Vagina (tissue), 2 donors: ENCODE measurements at regions not wholly inside any gene's neighbourhood (a gene's known extent, or its start where the extent isn't known, plus 50 kb on each side); places are given as distances from the start of the nearest gene placed in this dataset.
"Not testable (repeated sequence)": the region's sequence is repeated elsewhere in the genome, so short reads cannot be mapped to it uniquely, and the experiment has no call there.

Experiments
- DNase-seq, 2 donors: peaks; one replicate each; pipeline ENCODE4 v3.0.0-alpha.2; 2017; ENCODE audit errors: extremely low spot score in 2 of 2
- H3K27ac ChIP-seq: fragments of 200-600 bp; sonication (generic); one replicate; pipeline ENCODE4 v1.5.1; 2019
- H3K27me3 ChIP-seq: fragments of 200-600 bp; sonication (generic); one replicate; pipeline ENCODE4 v1.5.1; 2019
- H3K36me3 ChIP-seq, 2 donors: fragments of 200-600 bp; sonication (generic); one replicate each; pipeline ENCODE4 v1.5.1; 2017 to 2019
- H3K4me1 ChIP-seq: fragments of 200-600 bp; sonication (generic); one replicate; pipeline ENCODE4 v1.5.1; 2019
- H3K4me3 ChIP-seq, 2 donors: fragments of 200-600 bp; sonication (generic); 1 replicate in 1 of 2; 2 replicates in 1 of 2; pipeline ENCODE4 v1.5.1; 2016 to 2019
- H3K9me3 ChIP-seq: fragments of 200-600 bp; sonication (generic); one replicate; pipeline ENCODE4 v1.5.1; 2019
- intact Hi-C: fragments of 100-400 bp; cut with DNase I; formaldehyde crosslinking; loops from one replicate; pipeline ENCODE4 v1.15.1; 2023

GRCh38 chr1:121008512-121009215, 119.1 kb downstream of the PPIAL4A start:
- DNase-seq, H3K9me3 ChIP-seq, intact Hi-C loops, H3K27ac ChIP-seq, H3K36me3 ChIP-seq, H3K27me3 ChIP-seq: not testable (repeated sequence)
- peak overlapping the region; percentile 23 to 26 for H3K4me3 ChIP-seq
- H3K4me1 ChIP-seq, result peaks cover 11% of the 10 kb centered on the region

- intact Hi-C loops, H3K9me3 ChIP-seq, H3K27ac ChIP-seq, H3K27me3 ChIP-seq, DNase-seq, H3K36me3 ChIP-seq: not testable (repeated sequence)
- peak overlapping the region in 1 of 2 donors; percentile 26 for H3K4me3 ChIP-seq
- peaks cover 11% of the 10 kb centered on the region for H3K4me1 ChIP-seq
These were observed 119.9 kb downstream of the PPIAL4A start for GRCh38 chr1:121009216-121010057.

DNA sequence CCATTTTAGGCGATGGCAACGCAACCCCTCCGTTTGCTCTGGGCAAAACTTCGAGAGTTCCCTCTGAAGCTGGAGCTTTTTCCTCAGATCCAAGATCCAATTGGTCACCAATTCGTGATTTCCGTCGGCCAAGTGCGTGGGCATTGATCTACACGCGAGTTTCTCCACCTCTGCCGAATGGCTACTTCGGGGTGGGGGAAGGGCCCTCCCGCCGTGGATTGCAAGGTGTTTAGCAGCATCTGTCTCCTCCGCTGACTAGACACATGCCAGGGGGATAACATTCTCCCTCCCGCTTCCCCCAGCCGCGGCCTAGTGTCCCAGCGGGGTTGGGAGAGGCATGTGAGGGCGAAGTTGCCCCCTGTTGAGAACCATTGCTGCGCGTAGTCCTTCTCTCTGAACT, 120.6 kb downstream of the PPIAL4A start:
- H3K4me1 ChIP-seq, result peaks cover 11% of the 10 kb centered on the region
- H3K4me3 ChIP-seq, H3K27ac ChIP-seq, H3K27me3 ChIP-seq, H3K36me3 ChIP-seq, H3K9me3 ChIP-seq, intact Hi-C loops, DNase-seq: not testable (repeated sequence)

GRCh38 chr1:121013181-121013580, 123.6 kb downstream of the PPIAL4A start:
- H3K4me1 ChIP-seq, intact Hi-C loops, H3K4me3 ChIP-seq, H3K27me3 ChIP-seq, H3K36me3 ChIP-seq, H3K27ac ChIP-seq, DNase-seq, H3K9me3 ChIP-seq: not testable (repeated sequence)

GRCh38 chr1:121016182-121017028, 126.8 kb downstream of the PPIAL4A start:
- H3K36me3 ChIP-seq, DNase-seq, H3K4me1 ChIP-seq, intact Hi-C loops, H3K9me3 ChIP-seq, H3K27me3 ChIP-seq, H3K4me3 ChIP-seq, H3K27ac ChIP-seq: not testable (repeated sequence)

DNA sequence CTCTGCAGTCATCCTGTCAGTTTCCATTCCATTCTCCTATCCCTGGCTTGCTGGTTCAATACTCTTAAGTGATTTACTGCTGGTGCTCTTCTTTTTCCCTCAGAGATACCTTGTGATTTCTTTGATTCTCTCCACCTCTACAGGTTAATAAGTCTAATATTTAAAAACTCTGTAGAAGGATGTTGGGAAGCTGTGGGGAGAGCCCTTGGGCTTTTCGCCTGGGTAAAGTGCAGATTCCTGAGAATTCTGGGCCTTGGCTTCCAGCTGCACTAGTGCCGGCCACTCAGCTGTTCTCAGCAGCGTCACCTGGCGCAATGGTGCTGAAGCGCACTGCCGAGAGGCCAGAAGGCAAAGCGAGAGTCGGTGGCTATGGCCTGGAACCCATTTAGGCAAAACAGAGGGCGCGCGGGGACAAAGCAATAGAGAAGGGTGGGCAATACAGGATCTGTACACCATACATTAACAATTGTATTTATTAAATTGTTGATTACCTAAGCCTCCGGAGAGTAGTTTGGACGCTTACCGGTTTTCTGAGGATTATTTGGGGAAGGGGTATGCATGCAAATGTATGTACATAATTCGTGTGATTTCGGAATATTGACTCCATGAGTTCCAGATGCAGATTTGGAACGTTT, 130.3 kb downstream of the PPIAL4A start:
- H3K27me3 ChIP-seq, intact Hi-C loops, DNase-seq, H3K36me3 ChIP-seq, H3K27ac ChIP-seq, H3K4me3 ChIP-seq, H3K4me1 ChIP-seq, H3K9me3 ChIP-seq: not testable (repeated sequence)

DNA sequence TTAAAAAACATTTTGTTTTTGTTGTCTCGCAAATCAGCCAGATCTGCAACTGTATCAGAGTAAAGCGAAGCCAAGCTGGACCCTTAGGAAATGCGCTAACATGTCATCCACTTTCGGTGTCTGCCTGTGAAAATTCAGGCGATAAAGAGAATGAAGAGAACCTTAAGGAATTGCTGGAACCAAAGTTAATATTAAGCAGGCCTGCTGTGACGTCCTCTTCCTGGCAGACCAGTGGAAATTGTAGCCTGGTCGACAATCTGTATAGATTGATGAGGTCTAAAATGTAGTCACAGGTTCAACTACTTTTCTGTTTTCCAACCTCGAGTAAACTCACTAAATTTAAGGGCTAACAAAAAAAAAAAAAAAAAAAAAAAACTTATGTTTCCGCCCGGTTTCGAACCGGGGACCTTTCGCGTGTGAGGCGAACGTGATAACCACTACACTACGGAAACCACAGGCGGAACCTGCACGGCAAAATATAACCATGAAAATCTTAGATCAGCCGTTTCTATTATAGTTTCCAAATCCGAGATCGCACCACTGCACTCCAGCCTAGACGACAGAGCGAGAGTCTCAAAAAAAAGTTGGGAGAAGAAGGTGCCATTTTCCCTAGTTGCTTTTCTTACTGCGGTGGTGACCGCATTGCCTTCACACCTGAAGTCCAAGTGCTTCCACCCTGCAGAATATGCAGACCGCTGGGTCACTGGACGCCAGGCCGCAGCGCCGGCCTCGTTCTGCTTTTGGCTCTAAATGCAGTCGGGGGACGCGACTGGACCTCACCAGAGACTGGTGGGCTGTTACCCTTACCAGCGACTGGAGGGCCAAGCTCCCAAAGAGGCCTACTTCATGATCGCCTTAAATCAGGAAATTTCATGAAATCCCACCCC, 131.0 kb downstream of the PPIAL4A start:
- H3K27me3 ChIP-seq, DNase-seq, H3K4me1 ChIP-seq, H3K27ac ChIP-seq, H3K9me3 ChIP-seq, intact Hi-C loops, H3K36me3 ChIP-seq: not testable (repeated sequence)
- peak overlapping the region; percentile 22 to 36 for H3K4me3 ChIP-seq

DNA sequence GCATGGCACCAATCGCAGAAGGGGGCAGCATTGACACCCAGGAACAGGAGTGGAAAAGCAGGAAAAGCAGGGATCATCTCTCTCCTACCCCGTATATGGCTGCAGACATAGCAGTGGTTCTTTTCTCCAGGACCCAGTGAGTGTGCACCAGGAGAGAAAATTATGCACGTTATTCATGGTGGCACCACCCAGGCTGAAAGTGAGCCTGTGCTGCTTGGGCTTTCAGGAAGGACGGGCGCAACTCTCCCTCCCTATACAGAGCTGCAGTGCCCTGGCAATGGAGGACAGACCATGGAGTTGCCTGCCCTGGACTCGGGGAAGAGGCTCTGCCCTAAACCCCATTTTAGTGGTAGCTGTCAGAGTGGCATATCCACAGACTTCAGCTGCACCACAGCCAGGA, 132.1 kb downstream of the PPIAL4A start:
- H3K4me3 ChIP-seq, H3K27me3 ChIP-seq, H3K4me1 ChIP-seq, H3K36me3 ChIP-seq, intact Hi-C loops, H3K9me3 ChIP-seq, DNase-seq, H3K27ac ChIP-seq: not testable (repeated sequence)

DNA sequence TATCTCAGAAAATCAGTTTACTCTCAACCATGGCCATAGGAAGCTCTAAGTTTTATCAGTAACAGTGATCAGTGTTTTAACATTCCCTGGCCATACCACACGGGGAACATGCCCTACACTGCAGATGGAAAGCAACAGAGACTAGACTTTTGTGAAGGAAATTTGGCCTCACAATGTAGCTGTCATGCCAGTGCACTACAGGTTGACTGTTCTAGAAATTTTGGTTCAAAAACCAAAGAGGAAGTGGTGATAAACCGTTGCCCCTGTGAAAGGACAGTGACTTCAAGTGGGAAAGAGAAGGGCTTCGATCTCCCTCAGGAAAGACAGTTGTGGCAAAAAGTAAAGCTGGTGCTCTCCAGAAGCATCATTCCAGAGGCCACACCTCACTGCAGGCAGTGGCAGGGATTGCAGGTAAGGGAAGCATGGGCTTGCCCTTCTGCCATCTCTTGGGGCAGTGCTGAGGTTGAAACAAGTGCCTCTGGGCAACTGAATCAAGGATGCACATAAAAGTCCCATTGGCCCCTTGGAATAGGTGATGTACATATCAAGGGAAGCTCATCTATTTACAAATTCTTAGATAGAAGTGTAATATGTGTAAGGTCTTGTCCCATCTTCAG, 143.4 kb downstream of the PPIAL4A start:
- H3K9me3 ChIP-seq, H3K4me1 ChIP-seq, H3K4me3 ChIP-seq, DNase-seq, H3K27me3 ChIP-seq, intact Hi-C loops, H3K36me3 ChIP-seq, H3K27ac ChIP-seq: not testable (repeated sequence)

GRCh38 chr1:121036792-121037191, 147.2 kb downstream of the PPIAL4A start:
- H3K27me3 ChIP-seq, DNase-seq, intact Hi-C loops, H3K4me1 ChIP-seq, H3K36me3 ChIP-seq, H3K9me3 ChIP-seq, H3K4me3 ChIP-seq, H3K27ac ChIP-seq: not testable (repeated sequence)

DNA sequence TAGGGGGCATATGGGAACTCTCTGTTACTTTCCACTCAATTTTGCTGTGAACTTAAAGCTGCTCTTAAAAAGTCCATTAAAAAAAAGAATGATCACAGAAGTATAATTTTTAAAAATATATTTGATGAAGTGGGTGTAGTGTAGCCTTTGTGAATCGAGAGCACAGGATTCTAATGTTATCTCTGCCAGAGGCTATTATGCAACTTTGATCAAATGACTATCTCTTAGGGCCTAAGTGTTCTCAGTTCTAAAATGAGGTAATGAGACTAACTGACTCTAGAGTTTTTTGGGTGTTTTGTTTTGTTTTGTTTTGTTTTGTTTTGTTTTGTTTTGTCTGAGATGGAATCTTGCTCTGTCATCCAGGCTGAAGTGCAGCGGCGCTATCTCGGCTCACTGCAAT, 143.2 kb downstream of the FAM72B start:
- H3K4me3 ChIP-seq, DNase-seq, H3K9me3 ChIP-seq, H3K4me1 ChIP-seq, H3K36me3 ChIP-seq, H3K27ac ChIP-seq, H3K27me3 ChIP-seq, intact Hi-C loops: not testable (repeated sequence)

DNA sequence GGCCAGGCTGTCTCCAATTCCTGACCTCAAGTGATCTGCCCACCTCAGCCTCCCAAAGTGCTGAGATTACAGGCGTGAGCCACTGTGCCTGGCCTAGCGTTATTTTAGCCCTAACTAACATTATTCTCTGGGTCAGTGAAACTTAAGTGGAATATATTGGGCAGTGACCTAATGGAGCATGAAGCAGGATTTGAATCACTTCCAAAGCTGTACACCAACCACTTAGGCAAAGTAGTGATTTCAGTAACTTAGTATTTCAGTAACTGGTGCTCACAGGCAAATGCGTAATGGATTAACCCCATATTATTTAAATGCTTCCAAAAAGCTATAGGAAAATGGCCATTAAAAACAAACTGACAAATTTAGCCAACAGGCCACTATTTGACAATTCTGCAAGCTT, 142.6 kb downstream of the FAM72B start:
- H3K4me1 ChIP-seq, H3K4me3 ChIP-seq, intact Hi-C loops, H3K36me3 ChIP-seq, H3K27ac ChIP-seq, H3K27me3 ChIP-seq, H3K9me3 ChIP-seq, DNase-seq: not testable (repeated sequence)
